Lower leg skin (tissue), 3 donors: ENCODE measurements at regions not wholly inside any gene's neighbourhood (a gene's known extent, or its start where the extent isn't known, plus 50 kb on each side); places are given as distances from the start of the nearest gene placed in this dataset.

ENCODE experiments used
- CTCF ChIP-seq, 3 donors: fragments of 450-650 bp; IDR thresholded peaks; one replicate each; pipeline ENCODE4 v1.5.1; 2016; ENCODE audit warnings: antibody characterized with exemption in 3 of 3, mild to moderate bottlenecking in 3 of 3, moderate library complexity in 2 of 3
- POLR2A ChIP-seq, 2 donors: fragments of 450-650 bp; IDR thresholded peaks; one replicate each; pipeline ENCODE4 v1.6.1; 2016 to 2017; ENCODE audit warnings: antibody characterized with exemption in 2 of 2, mild to moderate bottlenecking in 1 of 2, moderate library complexity in 1 of 2

DNA sequence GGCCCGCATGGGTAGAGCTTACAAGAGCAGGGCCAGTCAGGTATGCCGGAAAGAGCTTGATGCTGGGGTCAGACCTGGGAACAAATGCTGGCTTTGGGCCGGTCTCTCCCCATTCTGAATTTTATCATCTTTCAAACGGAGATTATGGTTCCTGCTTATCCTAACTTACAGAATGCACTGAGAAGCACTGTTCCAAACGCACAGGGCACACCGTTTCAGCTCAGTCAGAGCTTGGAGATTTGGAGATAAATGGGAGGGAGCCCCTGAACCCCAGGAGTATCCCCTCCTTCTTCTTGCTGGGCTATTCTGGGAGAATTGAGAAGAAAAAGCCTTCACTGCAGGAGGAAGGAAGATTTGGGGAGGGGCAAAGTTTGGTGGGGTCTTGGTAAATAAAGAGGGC lies 169.4 kb downstream of the DDX1 start:
- TF ChIP-seq CTCF (IDR thresholded peaks at IDR 0.05), result no peak
- no peak for TF ChIP-seq POLR2A (IDR thresholded peaks at IDR 0.05)
